SK-N-SH treated with all-trans-retinoic acid at 6 μM for 48 hours (cell line): ENCODE measurements at regions not wholly inside any gene's neighbourhood (a gene's known extent, or its start where the extent isn't known, plus 50 kb on each side); places are given as distances from the start of the nearest gene placed in this dataset.

Source experiments
- ATAC-seq: fragments of 200-7000 bp; cut with Tn5 transposase; 3 replicates; pipeline ENCODE4 v1.9.1; 2020; ENCODE audit warnings: mild to moderate bottlenecking, moderate library complexity
- ARNTL ChIP-seq: fragments of 450-650 bp; formaldehyde crosslinking; IDR thresholded peaks from 2 replicates; pipeline ENCODE4 v1.5.0; 2020; ENCODE audit warnings: low read depth, mild to moderate bottlenecking, moderate library complexity, borderline replicate concordance
- BACH2 ChIP-seq: fragments of 250-450 bp; sonication (Bioruptor Pico); IDR thresholded peaks from 2 replicates; pipeline ENCODE4 v1.9.0; 2021; ENCODE audit warnings: mild to moderate bottlenecking, borderline replicate concordance
- CREB5 ChIP-seq: fragments of 250-450 bp; sonication (Bioruptor Pico); IDR thresholded peaks from 2 replicates; pipeline ENCODE4 v1.5.1; 2020; ENCODE audit warnings: low read depth, mild to moderate bottlenecking, moderate library complexity
- CSDC2 ChIP-seq: fragments of 250-450 bp; sonication (Bioruptor Pico); IDR thresholded peaks from 2 replicates; pipeline ENCODE4 v1.5.0; 2020; ENCODE audit warnings: mild to moderate bottlenecking, moderate library complexity
- ESRRG ChIP-seq: fragments of 250-450 bp; sonication (Bioruptor Pico); IDR thresholded peaks from 2 replicates; pipeline ENCODE4 v1.6.1; 2021; ENCODE audit warnings: mild to moderate bottlenecking
- ISL1 ChIP-seq: fragments of 250-450 bp; sonication (Bioruptor Pico); IDR thresholded peaks from 2 replicates; pipeline ENCODE4 v2.1.2; 2022; ENCODE audit warnings: mild to moderate bottlenecking, moderate library complexity
- PATZ1 ChIP-seq: fragments of 250-450 bp; sonication (Bioruptor Pico); IDR thresholded peaks from 2 replicates; pipeline ENCODE4 v1.8.0; 2020; ENCODE audit warnings: mild to moderate bottlenecking, moderate library complexity, borderline replicate concordance
- PPARA ChIP-seq: fragments of 250-450 bp; sonication (Bioruptor Pico); IDR thresholded peaks from 2 replicates; pipeline ENCODE4 v1.5.0; 2020; ENCODE audit warnings: mild to moderate bottlenecking, borderline replicate concordance
- RARB ChIP-seq: fragments of 250-450 bp; sonication (Bioruptor Pico); IDR thresholded peaks from 2 replicates; pipeline ENCODE4 v1.8.0; 2021; ENCODE audit warnings: mild to moderate bottlenecking, moderate library complexity
- SNAI2 ChIP-seq: fragments of 250-450 bp; sonication (Bioruptor Pico); IDR thresholded peaks from 2 replicates; pipeline ENCODE4 v1.5.0; 2020; ENCODE audit warnings: mild to moderate bottlenecking, moderate library complexity
- TCF4 ChIP-seq: fragments of 250-450 bp; sonication (Bioruptor Pico); IDR thresholded peaks from 2 replicates; pipeline ENCODE4 v1.8.0; 2021; ENCODE audit warnings: mild to moderate bottlenecking, moderate library complexity, borderline replicate concordance
- TOX ChIP-seq: fragments of 250-450 bp; sonication (Bioruptor Pico); IDR thresholded peaks from 2 replicates; pipeline ENCODE4 v1.8.0; 2021; ENCODE audit warnings: mild to moderate bottlenecking, moderate library complexity, borderline replicate concordance
- ZC3H10 ChIP-seq: fragments of 250-450 bp; sonication (Bioruptor Pico); IDR thresholded peaks from 2 replicates; pipeline ENCODE4 v1.5.1; 2021; ENCODE audit warnings: mild to moderate bottlenecking, moderate library complexity
- ZFP3 ChIP-seq: fragments of 250-450 bp; sonication (Bioruptor Pico); IDR thresholded peaks from 2 replicates; pipeline ENCODE4 v1.5.0; 2020; ENCODE audit warnings: mild to moderate bottlenecking, moderate library complexity
- ZFP30 ChIP-seq: fragments of 450-650 bp; formaldehyde crosslinking; IDR thresholded peaks from 2 replicates; pipeline ENCODE4 v1.5.0; 2022; ENCODE audit warnings: mild to moderate bottlenecking, moderate library complexity
- ZNF8 ChIP-seq: fragments of 450-650 bp; formaldehyde crosslinking; IDR thresholded peaks from 2 replicates; pipeline ENCODE4 v1.5.0; 2020; ENCODE audit warnings: mild to moderate bottlenecking, moderate library complexity
- TF ChIP-seq, protein P1 (sequence below): fragments of 250-450 bp; sonication (Bioruptor Pico); IDR thresholded peaks from 2 replicates; pipeline ENCODE4 v1.5.0; 2020; ENCODE audit warnings: mild to moderate bottlenecking, moderate library complexity
- TF ChIP-seq, protein P2 (sequence below): fragments of 250-450 bp; sonication (Bioruptor Pico); IDR thresholded peaks from 2 replicates; pipeline ENCODE4 v1.8.0; 2021; ENCODE audit warnings: low read depth, mild to moderate bottlenecking, moderate library complexity, borderline replicate concordance
- TF ChIP-seq, protein P3 (sequence below): fragments of 250-450 bp; sonication (Bioruptor Pico); IDR thresholded peaks from 2 replicates; pipeline ENCODE4 v1.5.1; 2021; ENCODE audit warnings: mild to moderate bottlenecking, moderate library complexity

- TF ChIP-seq, protein P1, sequence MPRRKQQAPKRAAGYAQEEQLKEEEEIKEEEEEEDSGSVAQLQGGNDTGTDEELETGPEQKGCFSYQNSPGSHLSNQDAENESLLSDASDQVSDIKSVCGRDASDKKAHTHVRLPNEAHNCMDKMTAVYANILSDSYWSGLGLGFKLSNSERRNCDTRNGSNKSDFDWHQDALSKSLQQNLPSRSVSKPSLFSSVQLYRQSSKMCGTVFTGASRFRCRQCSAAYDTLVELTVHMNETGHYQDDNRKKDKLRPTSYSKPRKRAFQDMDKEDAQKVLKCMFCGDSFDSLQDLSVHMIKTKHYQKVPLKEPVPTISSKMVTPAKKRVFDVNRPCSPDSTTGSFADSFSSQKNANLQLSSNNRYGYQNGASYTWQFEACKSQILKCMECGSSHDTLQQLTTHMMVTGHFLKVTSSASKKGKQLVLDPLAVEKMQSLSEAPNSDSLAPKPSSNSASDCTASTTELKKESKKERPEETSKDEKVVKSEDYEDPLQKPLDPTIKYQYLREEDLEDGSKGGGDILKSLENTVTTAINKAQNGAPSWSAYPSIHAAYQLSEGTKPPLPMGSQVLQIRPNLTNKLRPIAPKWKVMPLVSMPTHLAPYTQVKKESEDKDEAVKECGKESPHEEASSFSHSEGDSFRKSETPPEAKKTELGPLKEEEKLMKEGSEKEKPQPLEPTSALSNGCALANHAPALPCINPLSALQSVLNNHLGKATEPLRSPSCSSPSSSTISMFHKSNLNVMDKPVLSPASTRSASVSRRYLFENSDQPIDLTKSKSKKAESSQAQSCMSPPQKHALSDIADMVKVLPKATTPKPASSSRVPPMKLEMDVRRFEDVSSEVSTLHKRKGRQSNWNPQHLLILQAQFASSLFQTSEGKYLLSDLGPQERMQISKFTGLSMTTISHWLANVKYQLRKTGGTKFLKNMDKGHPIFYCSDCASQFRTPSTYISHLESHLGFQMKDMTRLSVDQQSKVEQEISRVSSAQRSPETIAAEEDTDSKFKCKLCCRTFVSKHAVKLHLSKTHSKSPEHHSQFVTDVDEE (CRISPR knock-in tag), result no peak
- no peak for TF ChIP-seq ARNTL (CRISPR knock-in tag)
- TF ChIP-seq TCF4, result no peak
- TF ChIP-seq CSDC2 (CRISPR knock-in tag), result no peak
- TF ChIP-seq, protein P2, sequence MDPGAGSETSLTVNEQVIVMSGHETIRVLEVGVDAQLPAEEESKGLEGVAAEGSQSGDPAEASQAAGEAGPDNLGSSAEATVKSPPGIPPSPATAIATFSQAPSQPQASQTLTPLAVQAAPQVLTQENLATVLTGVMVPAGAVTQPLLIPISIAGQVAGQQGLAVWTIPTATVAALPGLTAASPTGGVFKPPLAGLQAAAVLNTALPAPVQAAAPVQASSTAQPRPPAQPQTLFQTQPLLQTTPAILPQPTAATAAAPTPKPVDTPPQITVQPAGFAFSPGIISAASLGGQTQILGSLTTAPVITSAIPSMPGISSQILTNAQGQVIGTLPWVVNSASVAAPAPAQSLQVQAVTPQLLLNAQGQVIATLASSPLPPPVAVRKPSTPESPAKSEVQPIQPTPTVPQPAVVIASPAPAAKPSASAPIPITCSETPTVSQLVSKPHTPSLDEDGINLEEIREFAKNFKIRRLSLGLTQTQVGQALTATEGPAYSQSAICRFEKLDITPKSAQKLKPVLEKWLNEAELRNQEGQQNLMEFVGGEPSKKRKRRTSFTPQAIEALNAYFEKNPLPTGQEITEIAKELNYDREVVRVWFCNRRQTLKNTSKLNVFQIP, result no peak
- TF ChIP-seq ZFP30 (CRISPR knock-in tag), result no peak
- TF ChIP-seq ESRRG (CRISPR knock-in tag), result no peak
- no peak for TF ChIP-seq BACH2 (CRISPR knock-in tag)
- TF ChIP-seq ZC3H10 (CRISPR knock-in tag), result no peak
- TF ChIP-seq ZFP3, result no peak
- TF ChIP-seq, all 23 proteins: peak for 0
- no peak for ATAC-seq
These were observed 129.6 kb upstream of the ATP1A1 start for GRCh38 chr1:116243333-116244054.

GRCh38 chr1:116246174-116246573, 126.9 kb upstream of the ATP1A1 start:
- no peak for TF ChIP-seq PPARA (CRISPR knock-in tag)
- TF ChIP-seq, protein P1 (CRISPR knock-in tag), result no peak
- TF ChIP-seq ISL1 (CRISPR knock-in tag), result no peak
- TF ChIP-seq PATZ1 (CRISPR knock-in tag), result no peak
- no peak for TF ChIP-seq BACH2 (CRISPR knock-in tag)
- no peak for TF ChIP-seq ZNF8

DNA sequence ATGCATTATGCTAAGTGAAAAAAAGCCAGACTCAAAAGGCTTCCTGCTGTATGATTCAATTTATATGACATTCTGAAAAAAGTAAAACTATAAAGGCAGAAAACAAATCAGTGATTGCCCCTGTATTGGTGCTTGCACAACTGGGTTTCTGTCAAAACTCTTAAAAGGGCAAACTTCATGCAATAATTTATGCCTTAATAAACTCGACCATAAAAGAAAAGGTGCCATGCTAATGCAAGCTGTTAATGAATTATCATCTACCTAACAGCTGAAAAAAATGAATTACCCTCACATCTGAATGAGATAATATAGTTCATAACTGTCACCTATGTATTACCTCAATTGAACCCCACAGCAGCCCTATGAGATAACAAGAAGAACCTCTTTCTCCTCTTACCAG, 120.8 kb upstream of the ATP1A1 start:
- TF ChIP-seq BACH2 (CRISPR knock-in tag) (no peak), SNAI2 (CRISPR knock-in tag) (no peak), ZC3H10 (CRISPR knock-in tag) (no peak), RARB (CRISPR knock-in tag) (no peak), TOX (CRISPR knock-in tag) (no peak), CREB5 (CRISPR knock-in tag) (no peak), ISL1 (CRISPR knock-in tag) (no peak)
- TF ChIP-seq, protein P3, sequence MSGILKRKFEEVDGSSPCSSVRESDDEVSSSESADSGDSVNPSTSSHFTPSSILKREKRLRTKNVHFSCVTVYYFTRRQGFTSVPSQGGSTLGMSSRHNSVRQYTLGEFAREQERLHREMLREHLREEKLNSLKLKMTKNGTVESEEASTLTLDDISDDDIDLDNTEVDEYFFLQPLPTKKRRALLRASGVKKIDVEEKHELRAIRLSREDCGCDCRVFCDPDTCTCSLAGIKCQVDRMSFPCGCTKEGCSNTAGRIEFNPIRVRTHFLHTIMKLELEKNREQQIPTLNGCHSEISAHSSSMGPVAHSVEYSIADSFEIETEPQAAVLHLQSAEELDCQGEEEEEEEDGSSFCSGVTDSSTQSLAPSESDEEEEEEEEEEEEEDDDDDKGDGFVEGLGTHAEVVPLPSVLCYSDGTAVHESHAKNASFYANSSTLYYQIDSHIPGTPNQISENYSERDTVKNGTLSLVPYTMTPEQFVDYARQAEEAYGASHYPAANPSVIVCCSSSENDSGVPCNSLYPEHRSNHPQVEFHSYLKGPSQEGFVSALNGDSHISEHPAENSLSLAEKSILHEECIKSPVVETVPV (CRISPR knock-in tag), result no peak
- TF ChIP-seq, all 23 proteins: peak for 0

More at GRCh38 chr1:116246174-116246573, 126.9 kb upstream of the ATP1A1 start:
- ATAC-seq, result no peak

More for the DNA sequence above, 120.8 kb upstream of the ATP1A1 start:
- ATAC-seq, result no peak
